ENCODE measurements at regions not wholly inside any gene's neighbourhood (a gene's known extent, or its start where the extent isn't known, plus 50 kb on each side); places are given as distances from the start of the nearest gene placed in this dataset.

DNA sequence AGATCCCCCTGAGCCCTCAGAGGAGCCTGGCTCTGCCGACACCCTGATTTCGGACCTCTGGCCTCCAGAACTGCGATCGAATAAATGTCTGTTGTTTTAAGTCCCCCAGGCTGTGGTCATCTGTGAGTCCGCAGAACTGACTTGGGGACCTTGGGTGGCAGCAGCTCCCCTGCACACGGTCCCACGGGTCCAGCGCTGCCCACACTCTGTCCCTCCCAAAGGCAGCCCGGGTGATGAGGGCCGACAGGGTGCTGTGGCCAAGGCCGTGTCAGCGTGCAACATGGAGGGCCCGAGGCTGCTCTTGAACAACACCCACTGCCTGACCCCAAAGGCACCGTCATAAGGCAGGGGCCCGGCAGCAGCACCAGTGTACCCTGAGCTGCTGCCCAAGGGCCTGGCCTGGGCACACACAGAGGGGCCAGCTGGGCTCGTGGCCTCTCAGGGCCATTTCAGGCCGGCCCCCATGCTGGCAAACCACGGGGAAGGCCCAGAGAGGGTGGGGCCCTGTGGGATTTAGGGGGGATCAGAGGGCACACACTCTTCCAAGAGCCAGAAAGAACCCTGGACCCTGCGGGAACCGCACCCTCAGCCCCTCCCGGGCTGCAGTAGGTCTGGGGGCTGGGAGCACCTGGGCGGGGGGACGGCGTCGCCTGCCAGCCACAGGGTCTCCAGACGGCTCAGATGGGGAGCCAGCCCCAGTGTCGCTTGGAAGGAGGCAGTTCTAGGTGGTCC lies 77.1 kb upstream of the PRR5 start:
- Histone ChIP-seq H3K27ac (no peak overlapping the region), H3K27me3 (replicated peaks; ENCODE audit: insufficient read depth) (no peaks in the 10 kb centered on the region), H3K36me3 (no peaks in the 10 kb centered on the region), H3K9me3 (no peaks in the 10 kb centered on the region), H3K4me3 (no peak overlapping the region), H3K4me1 (ENCODE audit: control insufficient read depth in 1 of 2, low read depth in 2 of 2) (no peaks in the 10 kb centered on the region)
- DNase-seq (ENCODE audit: low spot score) (no peak), ATAC-seq (ENCODE audit: insufficient number of reproducible peaks, low FRiP score, low read depth) (no peak)
- TF ChIP-seq, protein P1, sequence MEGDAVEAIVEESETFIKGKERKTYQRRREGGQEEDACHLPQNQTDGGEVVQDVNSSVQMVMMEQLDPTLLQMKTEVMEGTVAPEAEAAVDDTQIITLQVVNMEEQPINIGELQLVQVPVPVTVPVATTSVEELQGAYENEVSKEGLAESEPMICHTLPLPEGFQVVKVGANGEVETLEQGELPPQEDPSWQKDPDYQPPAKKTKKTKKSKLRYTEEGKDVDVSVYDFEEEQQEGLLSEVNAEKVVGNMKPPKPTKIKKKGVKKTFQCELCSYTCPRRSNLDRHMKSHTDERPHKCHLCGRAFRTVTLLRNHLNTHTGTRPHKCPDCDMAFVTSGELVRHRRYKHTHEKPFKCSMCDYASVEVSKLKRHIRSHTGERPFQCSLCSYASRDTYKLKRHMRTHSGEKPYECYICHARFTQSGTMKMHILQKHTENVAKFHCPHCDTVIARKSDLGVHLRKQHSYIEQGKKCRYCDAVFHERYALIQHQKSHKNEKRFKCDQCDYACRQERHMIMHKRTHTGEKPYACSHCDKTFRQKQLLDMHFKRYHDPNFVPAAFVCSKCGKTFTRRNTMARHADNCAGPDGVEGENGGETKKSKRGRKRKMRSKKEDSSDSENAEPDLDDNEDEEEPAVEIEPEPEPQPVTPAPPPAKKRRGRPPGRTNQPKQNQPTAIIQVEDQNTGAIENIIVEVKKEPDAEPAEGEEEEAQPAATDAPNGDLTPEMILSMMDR (IDR thresholded peaks at IDR 0.05) = no peak

DNA sequence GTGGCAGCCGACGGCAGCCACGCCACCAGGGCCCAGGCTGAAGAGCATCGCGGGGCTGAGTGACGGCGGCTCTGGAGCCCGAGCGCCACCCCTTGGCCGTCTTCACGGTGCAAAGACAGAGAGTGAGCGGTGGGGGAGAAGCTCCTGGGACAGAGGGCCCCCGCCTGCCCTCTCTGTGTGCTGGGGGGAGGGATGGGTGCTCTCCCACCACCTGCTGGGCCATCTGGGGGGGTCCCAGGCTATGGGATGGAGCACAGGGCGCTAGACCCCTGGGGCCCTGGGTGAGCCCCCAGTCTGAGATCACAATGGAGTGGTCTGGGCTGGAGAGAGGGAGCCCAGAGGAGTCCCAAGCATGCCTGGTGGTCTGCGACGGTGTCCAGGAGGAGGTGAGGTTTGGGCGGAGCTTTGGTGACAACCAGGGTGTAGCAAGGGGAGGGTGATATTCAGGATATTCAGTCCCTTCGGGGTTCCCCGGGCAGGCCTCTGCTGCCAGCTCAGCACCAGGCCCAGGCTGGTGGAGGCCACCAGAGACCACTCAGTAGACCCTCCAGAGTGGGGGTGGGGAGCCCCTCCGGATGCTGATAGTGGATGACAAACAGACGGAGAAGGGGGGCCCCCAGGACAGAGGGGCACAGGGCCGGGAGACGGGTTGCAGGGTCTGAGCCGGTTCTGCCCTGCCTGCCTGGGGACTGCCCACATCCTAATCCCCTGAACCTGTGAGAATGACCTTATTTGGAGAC lies 78.1 kb upstream of the PRR5 start:
- no peak for ATAC-seq (ENCODE audit: insufficient number of reproducible peaks, low FRiP score, low read depth)
- Histone ChIP-seq H3K4me1 (ENCODE audit: control insufficient read depth in 1 of 2, low read depth in 2 of 2) (no peaks in the 10 kb centered on the region), H3K27me3 (replicated peaks; ENCODE audit: insufficient read depth) (no peaks in the 10 kb centered on the region), H3K4me3 (no peak overlapping the region), H3K27ac (no peak overlapping the region), H3K36me3 (no peaks in the 10 kb centered on the region), H3K9me3 (no peaks in the 10 kb centered on the region)
- DNase-seq (ENCODE audit: low spot score) = no peak
- TF ChIP-seq, protein P1 (IDR thresholded peaks at IDR 0.05) = no peak

DNA sequence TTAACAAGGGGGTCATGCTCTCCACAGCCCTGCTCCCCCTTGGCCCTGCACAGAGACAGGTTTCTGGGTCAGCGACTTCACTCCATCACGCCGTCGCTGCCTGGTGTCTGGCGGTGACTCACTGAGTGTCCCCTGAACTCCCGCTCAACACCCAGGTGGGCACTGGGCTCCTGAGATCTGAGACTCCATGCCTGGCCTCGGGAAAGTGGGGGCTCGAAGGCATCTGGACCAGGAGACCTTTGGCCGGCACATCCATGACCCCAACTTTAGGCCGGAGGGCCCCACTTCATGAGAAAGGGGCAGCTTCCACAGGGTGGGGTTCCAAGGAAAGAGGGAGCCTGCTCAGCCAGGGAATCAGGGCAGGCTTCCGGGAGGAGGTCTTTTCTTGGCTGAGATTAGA lies 79.3 kb upstream of the PRR5 start:
- no peaks in the 10 kb centered on the region for H3K27me3 ChIP-seq (replicated peaks; ENCODE audit: insufficient read depth)
- TF ChIP-seq, protein P1 (IDR thresholded peaks at IDR 0.05) = no peak
- no peak overlapping the region for H3K4me3 ChIP-seq
- no peaks in the 10 kb centered on the region for H3K36me3 ChIP-seq
- H3K27ac ChIP-seq = no peak overlapping the region
- ATAC-seq (ENCODE audit: insufficient number of reproducible peaks, low FRiP score, low read depth) (no peak), DNase-seq (ENCODE audit: low spot score) (no peak)
- no peaks in the 10 kb centered on the region for H3K9me3 ChIP-seq
- H3K4me1 ChIP-seq (ENCODE audit: control insufficient read depth in 1 of 2, low read depth in 2 of 2) = no peaks in the 10 kb centered on the region

DNA sequence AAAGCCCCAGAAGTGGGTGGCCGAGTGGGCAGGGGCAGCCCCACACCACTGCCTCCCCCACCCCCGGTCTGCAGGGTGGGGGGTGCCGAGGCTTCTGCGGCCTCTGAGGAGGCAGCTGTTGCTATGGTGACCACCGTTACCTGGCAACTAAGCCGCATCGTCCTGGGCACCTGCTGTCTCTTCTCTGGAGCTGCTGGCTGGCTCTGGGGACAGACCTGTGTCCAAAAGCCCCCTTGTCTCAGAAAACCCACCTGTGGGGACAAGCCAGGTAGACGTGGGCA lies 79.9 kb upstream of the PRR5 start:
- no peaks in the 10 kb centered on the region for H3K36me3 ChIP-seq
- DNase-seq (ENCODE audit: low spot score) (no peak), ATAC-seq (ENCODE audit: insufficient number of reproducible peaks, low FRiP score, low read depth) (no peak)
- no peaks in the 10 kb centered on the region for H3K9me3 ChIP-seq
- H3K27ac ChIP-seq = no peak overlapping the region
- H3K4me3 ChIP-seq = no peak overlapping the region
- H3K4me1 ChIP-seq (ENCODE audit: control insufficient read depth in 1 of 2, low read depth in 2 of 2) = no peaks in the 10 kb centered on the region
- H3K27me3 ChIP-seq (replicated peaks; ENCODE audit: insufficient read depth) = no peaks in the 10 kb centered on the region
- TF ChIP-seq, protein P1 (IDR thresholded peaks at IDR 0.05) = no peak

DNA sequence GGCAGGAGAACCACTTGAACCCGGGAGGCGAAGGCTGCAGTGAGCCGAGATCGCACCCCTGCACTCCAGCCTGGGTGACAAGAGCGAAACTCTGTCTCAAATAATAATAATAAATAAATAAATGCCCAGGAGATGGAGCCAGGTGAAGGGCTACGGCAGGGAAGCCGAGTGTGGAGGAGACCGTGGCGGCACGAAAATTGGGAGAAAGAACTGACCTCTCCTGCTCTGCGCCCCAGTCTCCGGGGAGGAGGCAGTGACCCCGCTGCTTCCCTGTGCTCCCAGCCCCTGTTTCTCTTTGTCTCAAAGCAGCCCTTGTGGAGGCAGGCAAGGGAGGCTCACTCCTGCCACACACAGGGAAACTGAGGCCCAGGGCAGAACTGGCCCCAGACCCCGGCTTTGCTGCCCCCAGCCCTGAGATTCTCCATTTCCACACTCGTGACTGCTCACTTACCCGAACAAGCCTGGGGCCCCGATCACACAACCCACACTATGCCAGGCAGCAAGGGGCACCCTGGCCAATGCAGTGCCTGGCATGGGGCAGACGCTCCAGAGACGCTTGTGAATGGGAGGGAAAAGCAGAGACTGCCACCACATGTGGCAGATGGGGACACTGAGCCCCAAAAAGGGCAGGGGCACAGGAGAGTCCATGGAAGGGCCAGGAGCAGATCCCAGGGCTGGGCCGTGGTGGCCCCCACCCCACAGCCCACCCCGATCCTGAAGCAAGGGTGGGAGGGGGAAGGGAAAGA lies 80.4 kb upstream of the PRR5 start:
- no peaks in the 10 kb centered on the region for H3K27me3 ChIP-seq (replicated peaks; ENCODE audit: insufficient read depth)
- no peak overlapping the region for H3K4me3 ChIP-seq
- DNase-seq (ENCODE audit: low spot score) (no peak), ATAC-seq (ENCODE audit: insufficient number of reproducible peaks, low FRiP score, low read depth) (no peak)
- TF ChIP-seq, protein P1 (IDR thresholded peaks at IDR 0.05) = no peak
- H3K27ac ChIP-seq = no peak overlapping the region
- H3K36me3 ChIP-seq = no peaks in the 10 kb centered on the region
- H3K4me1 ChIP-seq (ENCODE audit: control insufficient read depth in 1 of 2, low read depth in 2 of 2) = no peaks in the 10 kb centered on the region
- H3K9me3 ChIP-seq = no peaks in the 10 kb centered on the region
